NCI-H526 treated with DMSO at 0.1 percent for 48 hours (cell line): ENCODE measurements at regions not wholly inside any gene's neighbourhood (a gene's known extent, or its start where the extent isn't known, plus 50 kb on each side); places are given as distances from the start of the nearest gene placed in this dataset.

Source experiments
- DNase-seq: peaks from one replicate; lab custom pipeline; 2025; lab: John Stamatoyannopoulos, UW

- DNase-seq: no peak
These were observed 53.6 kb upstream of the DPT start for GRCh38 chr1:168782559-168783116.

GRCh38 chr1:168783458-168784210, 54.6 kb upstream of the DPT start:
- DNase-seq: no peak

- DNase-seq: no peak
These were observed 57.7 kb upstream of the DPT start for GRCh38 chr1:168786476-168787330.

- no peak for DNase-seq
These were observed 59.3 kb upstream of the DPT start for GRCh38 chr1:168788258-168788657.

- DNase-seq: no peak
These were observed 60.5 kb upstream of the DPT start for GRCh38 chr1:168789501-168789900.

- DNase-seq: no peak
These were observed 63.1 kb upstream of the DPT start for GRCh38 chr1:168792142-168792541.

- no peak for DNase-seq
These were observed 63.7 kb upstream of the DPT start for GRCh38 chr1:168792592-168793125.

GRCh38 chr1:168794057-168794456, 65.1 kb upstream of the DPT start:
- no peak for DNase-seq

GRCh38 chr1:168795681-168796080, 66.7 kb upstream of the DPT start:
- DNase-seq: no peak

GRCh38 chr1:168799927-168800605, 71.1 kb upstream of the DPT start:
- DNase-seq: no peak

GRCh38 chr1:168801032-168801745, 72.2 kb upstream of the DPT start:
- no peak for DNase-seq

GRCh38 chr1:168803806-168804510, 75.0 kb upstream of the DPT start:
- DNase-seq: peak; percentile 58

GRCh38 chr1:168806952-168807351, 77.9 kb upstream of the DPT start:
- DNase-seq: no peak

- DNase-seq: no peak
These were observed 82.2 kb upstream of the DPT start for GRCh38 chr1:168811176-168811575.

- DNase-seq: no peak
These were observed 90.7 kb upstream of the DPT start for GRCh38 chr1:168819668-168820067.

GRCh38 chr1:168821434-168821833, 92.4 kb upstream of the DPT start:
- DNase-seq: no peak

- DNase-seq: no peak
These were observed 93.9 kb upstream of the DPT start for GRCh38 chr1:168822911-168823310.

- DNase-seq: no peak
These were observed 95.0 kb upstream of the DPT start for GRCh38 chr1:168823988-168824387.

- no peak for DNase-seq
These were observed 95.5 kb upstream of the DPT start for GRCh38 chr1:168824418-168825065.

- DNase-seq: no peak
These were observed 96.1 kb upstream of the DPT start for GRCh38 chr1:168825129-168825528.
